Heart right ventricle (tissue), 16 donors: ENCODE measurements at regions not wholly inside any gene's neighbourhood (a gene's known extent, or its start where the extent isn't known, plus 50 kb on each side); places are given as distances from the start of the nearest gene placed in this dataset.
A peak's percentile ranks its signal among the peaks of the same experiment; 100 is the strongest.

Experiments used
- ATAC-seq, 8 donors: fragments of 200-7000 bp; cut with Tn5 transposase; one replicate each; pipeline ENCODE4 v1.9.1; 2020; ENCODE audit warnings: mild to moderate bottlenecking in 8 of 8, moderate library complexity in 8 of 8, moderate number of reproducible peaks in 1 of 8
- DNase-seq, 2 donors: peaks; one replicate each; pipeline ENCODE4 v3.0.0-alpha.2; 2020
- H3K27ac ChIP-seq, 10 donors: fragments of 200-600 bp; sonication (generic) in 2 of 10; one replicate each; pipeline versions ENCODE4 v1.5.0 to v1.8.0; 2020 to 2022; ENCODE audit warnings: mild to moderate bottlenecking in 3 of 10
- H3K27me3 ChIP-seq, 7 donors: fragments of 200-600 bp; one replicate each; pipeline ENCODE4 v1.8.0; 2021 to 2022; ENCODE audit warnings: mild to moderate bottlenecking in 2 of 7
- H3K36me3 ChIP-seq, 9 donors: fragments of 200-600 bp; sonication (generic) in 1 of 9; one replicate each; pipeline versions ENCODE4 v1.5.0 to v1.8.0; 2020 to 2022; ENCODE audit warnings: mild to moderate bottlenecking in 2 of 9
- H3K4me1 ChIP-seq, 9 donors: fragments of 200-600 bp; sonication (generic) in 1 of 9; one replicate each; pipeline versions ENCODE4 v1.5.0 to v1.8.0; 2020 to 2022; ENCODE audit warnings: mild to moderate bottlenecking in 4 of 9
- H3K4me3 ChIP-seq, 10 donors: fragments of 200-600 bp; sonication (generic) in 2 of 10; one replicate each; pipeline versions ENCODE4 v1.5.0 to v1.8.0; 2020 to 2022; ENCODE audit warnings: mild to moderate bottlenecking in 7 of 10, moderate library complexity in 2 of 10
- H3K9me3 ChIP-seq, 11 donors: fragments of 200-600 bp in 10 of 11; sonication (generic) in 2 of 11; one replicate each; pipeline versions ENCODE4 v1.5.0 to v1.8.0; 2013 to 2022; ENCODE audit warnings: mild to moderate bottlenecking in 2 of 11, control low read depth in 1 of 11, moderate library complexity in 1 of 11
- WGBS, 2 donors: extraction: QIAGEN DNeasy Blood & Tissue Kit; methylation state at CpG; one replicate each; pipeline ENCODE4 v1.1.7; 2013; ENCODE audit warnings: inconsistent platforms in 1 of 2; 5-methylcytosine and 5-hydroxymethylcytosine counted together
- intact Hi-C, 10 donors: fragments of 100-400 bp; cut with DNase I; formaldehyde crosslinking; loops; one replicate each; pipeline versions ENCODE4 v1.11.1 to v1.14.2; 2022
- TF ChIP-seq, protein P1 (sequence below), 9 donors: fragments of 200-600 bp; sonication (generic) in 2 of 9; IDR thresholded peaks; one replicate each; pipeline versions ENCODE4 v1.5.0 to v1.8.0; 2021 to 2022; ENCODE audit warnings: antibody characterized with exemption in 9 of 9, mild to moderate bottlenecking in 5 of 9, moderate library complexity in 1 of 9
- donor health status: Arrhythmogenic right ventricular cardiomyopathy.
- donor health status: ischemic (EF 13 %, LVEDD 7.1; RV severe dilation, severe dysfunction).
- donor health status: healthy with polysubstance abuse.
- donor health status: DM: no; HTN: yes; CAD: no.
- donor health status: DM: no; HTN: no; CAD: no.
- donor health status: ischemic (EF 25% LVEDD 6.9; RV normal size, moderate dysfunction).
- donor health status: ischemic (EF 25% LVEDD 5.7; RV mildly dilated, moderate dysfunction).
- donor health status: healthy.
- donor health status: DM: yes; HTN: yes; CAD: no.
- donor health status: Ischemic cardiomyopathy.
- donor health status: ischemic (EF 35%, LVEDD 5.7; RV mildly dilated, moderate dysfunction).
- donor health status: nonischemic (EF 11% LVEDD 7.7; RV severe dilation, severe dysfunction).
- donor health status: DM: yes; HTN: yes; CAD: no.
- donor health status: PGD.
- donor health status: ischemic (EF 29% LVEDD 5.4; RV normal size, mild dysfunction).
- donor health status: nonischemic (EF 23%, LVEDD 6.1; RV moderate dilation, normal function).

DNA sequence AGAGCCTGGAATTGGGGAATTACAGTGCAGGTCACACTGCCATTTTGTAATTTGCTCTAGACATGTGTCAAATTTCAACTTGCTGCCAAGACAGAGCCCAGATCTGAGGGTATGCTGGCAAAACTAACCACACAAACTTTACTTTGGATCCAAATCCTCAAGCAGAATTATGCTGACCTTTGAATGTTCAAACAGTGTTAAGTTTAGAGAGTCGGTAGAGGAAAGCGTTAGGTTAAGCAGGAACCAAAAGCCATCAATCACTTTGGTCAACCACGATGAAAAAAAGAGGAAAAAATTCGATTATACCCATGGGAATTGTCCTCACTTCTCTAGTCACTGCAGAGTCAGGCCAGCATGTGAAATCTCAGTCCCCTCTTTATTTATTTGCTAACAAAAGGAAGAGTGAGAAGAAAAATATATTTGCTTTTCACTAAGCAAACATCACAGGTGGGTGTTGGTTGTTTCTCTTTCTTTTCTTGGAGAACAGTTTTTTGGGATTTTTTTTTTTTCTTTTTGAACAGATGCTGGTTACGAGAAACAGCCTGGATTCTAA is 105.1 kb upstream of the ADGRF1 start:
- 50 to 66% methylated on average over 5 of the region's 5 CpGs for WGBS, 2 donors
- peak in 1 of 8 donors; percentile 12 for ATAC-seq
- no peak for DNase-seq

DNA sequence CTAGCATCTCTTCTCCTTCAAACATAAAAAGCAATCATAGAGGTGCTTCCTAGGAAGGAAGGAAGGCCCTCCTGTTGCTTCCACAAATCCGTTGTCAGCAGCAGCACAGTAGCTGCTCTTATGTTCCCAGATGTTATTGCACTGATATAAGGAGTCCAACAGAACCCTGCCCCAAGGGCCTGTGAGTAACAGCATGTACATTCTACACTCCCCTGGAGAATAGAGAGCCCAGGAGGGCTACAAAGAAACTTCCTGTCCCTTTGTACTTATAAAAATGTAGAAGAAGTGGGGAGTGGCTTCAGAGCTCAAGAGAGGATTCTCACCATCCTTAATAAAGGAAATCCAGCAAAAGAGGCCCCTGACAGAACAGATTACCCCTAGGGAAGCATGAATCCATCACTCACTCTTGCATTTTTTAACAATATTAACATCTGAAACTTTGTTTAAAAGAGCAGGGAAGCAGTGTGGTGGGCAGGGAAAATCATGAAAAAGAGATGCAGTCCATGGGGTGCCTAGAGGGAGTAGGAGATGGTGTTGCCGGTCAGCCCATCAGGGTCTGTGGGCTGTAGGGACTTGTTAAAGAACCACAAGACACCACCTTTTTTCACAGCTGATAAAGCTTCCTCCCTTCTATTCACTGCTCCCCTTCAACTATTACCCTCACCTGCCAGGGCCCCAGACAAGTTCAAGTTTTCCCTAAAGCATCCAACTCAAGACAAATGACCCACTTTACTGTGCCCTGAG is 104.5 kb upstream of the ADGRF1 start:
- TF ChIP-seq, protein P1, sequence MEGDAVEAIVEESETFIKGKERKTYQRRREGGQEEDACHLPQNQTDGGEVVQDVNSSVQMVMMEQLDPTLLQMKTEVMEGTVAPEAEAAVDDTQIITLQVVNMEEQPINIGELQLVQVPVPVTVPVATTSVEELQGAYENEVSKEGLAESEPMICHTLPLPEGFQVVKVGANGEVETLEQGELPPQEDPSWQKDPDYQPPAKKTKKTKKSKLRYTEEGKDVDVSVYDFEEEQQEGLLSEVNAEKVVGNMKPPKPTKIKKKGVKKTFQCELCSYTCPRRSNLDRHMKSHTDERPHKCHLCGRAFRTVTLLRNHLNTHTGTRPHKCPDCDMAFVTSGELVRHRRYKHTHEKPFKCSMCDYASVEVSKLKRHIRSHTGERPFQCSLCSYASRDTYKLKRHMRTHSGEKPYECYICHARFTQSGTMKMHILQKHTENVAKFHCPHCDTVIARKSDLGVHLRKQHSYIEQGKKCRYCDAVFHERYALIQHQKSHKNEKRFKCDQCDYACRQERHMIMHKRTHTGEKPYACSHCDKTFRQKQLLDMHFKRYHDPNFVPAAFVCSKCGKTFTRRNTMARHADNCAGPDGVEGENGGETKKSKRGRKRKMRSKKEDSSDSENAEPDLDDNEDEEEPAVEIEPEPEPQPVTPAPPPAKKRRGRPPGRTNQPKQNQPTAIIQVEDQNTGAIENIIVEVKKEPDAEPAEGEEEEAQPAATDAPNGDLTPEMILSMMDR (IDR thresholded peaks at IDR 0.05): no peak
- peak overlapping the region in 5 of 10 donors; percentile 6 to 41 (median 40) for H3K27ac ChIP-seq
- peaks cover 0 to 24% (median 10%) of the 10 kb centered on the region in 9 donors for H3K4me1 ChIP-seq
- 52 to 64% methylated on average over 2 of the region's 2 CpGs for WGBS, 2 donors
- no peaks in the 10 kb centered on the region for H3K27me3 ChIP-seq
- DNase-seq: no peak
- intact Hi-C loops: loop anchor here in 2 of 10 donors (5.0 kb wide), 2 partner anchors 49 to 101 kb away; no protein-coding TSS in a partner anchor
- H3K36me3 ChIP-seq: no peaks in the 10 kb centered on the region
- peaks cover 0 to 11% (median 0%) of the 10 kb centered on the region in 11 donors for H3K9me3 ChIP-seq
- ATAC-seq: peak in 6 of 8 donors; percentile 34 to 86 (median 60)
- no peak overlapping the region for H3K4me3 ChIP-seq

More for the DNA sequence above, 105.1 kb upstream of the ADGRF1 start:
- H3K27me3 ChIP-seq: no peaks in the 10 kb centered on the region
- peaks cover 0 to 10% (median 0%) of the 10 kb centered on the region in 11 donors for H3K9me3 ChIP-seq
- peaks cover 0 to 24% (median 10%) of the 10 kb centered on the region in 9 donors for H3K4me1 ChIP-seq
- H3K4me3 ChIP-seq: no peak overlapping the region
- TF ChIP-seq, protein P1 (IDR thresholded peaks at IDR 0.05): no peak
- intact Hi-C loops: loop anchor here in 2 of 10 donors (5.0 kb wide), 2 partner anchors 50 to 100 kb away; no protein-coding TSS in a partner anchor
- no peaks in the 10 kb centered on the region for H3K36me3 ChIP-seq
- peak overlapping the region in 4 of 10 donors; percentile 17 to 41 (median 31) for H3K27ac ChIP-seq

DNA sequence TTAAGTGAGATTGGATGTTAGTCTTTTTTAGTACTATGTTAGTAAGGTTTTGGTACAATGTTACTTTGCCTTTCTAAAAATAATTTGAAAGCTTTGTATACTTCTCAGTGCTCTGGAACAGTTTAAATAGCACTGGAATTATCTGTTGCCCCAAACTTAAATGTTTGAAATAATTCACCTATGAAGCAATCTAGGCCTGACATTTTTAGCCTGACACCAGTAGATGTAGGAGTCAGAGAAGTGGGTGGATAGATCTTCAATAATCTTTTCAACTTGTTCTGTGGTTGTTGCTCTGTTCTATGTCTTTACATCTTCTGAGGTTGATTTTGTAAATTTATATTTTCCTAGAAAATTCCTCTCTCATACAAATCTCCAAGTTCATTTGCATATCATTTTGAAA is 103.1 kb upstream of the ADGRF1 start:
- Histone ChIP-seq H3K27ac (peak overlapping the region in 2 of 10 donors; percentile 47 to 48), H3K27me3 (no peaks in the 10 kb centered on the region), H3K9me3 (peaks cover 0 to 11% (median 0%) of the 10 kb centered on the region in 11 donors), H3K36me3 (no peaks in the 10 kb centered on the region), H3K4me3 (no peak overlapping the region), H3K4me1 (peaks cover 0 to 24% (median 10%) of the 10 kb centered on the region in 9 donors)
- no peak for ATAC-seq
- TF ChIP-seq, protein P1 (IDR thresholded peaks at IDR 0.05): no peak
- no peak for DNase-seq
- intact Hi-C loops: loop anchor here in 2 of 10 donors (5.0 kb wide), 2 partner anchors 48 to 102 kb away; no protein-coding TSS in a partner anchor

DNA sequence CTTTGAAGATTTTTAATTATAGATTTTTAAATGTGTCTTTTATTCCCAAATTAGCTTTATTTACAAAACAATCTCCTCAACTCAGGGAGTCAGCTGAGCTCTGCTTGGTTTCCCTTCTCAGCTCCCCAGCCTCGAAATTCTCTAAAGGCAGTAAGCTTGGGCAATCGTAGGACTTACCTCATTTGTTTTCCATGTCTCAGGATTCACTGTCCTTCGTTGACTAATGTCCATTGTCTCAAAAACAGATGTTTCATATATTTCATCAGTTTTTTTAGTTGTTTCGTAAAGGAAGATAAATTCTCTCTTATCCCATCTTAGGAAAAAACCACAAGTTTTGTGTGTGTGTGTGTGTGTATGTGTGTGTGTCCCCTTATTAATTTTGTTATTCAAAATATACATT is 102.2 kb upstream of the ADGRF1 start:
- TF ChIP-seq, protein P1 (IDR thresholded peaks at IDR 0.05): no peak
- H3K4me3 ChIP-seq: no peak overlapping the region
- WGBS, 2 donors: 58 to 72% methylated on average over 4 of the region's 4 CpGs
- DNase-seq: no peak
- H3K9me3 ChIP-seq: peaks cover 0 to 11% (median 0%) of the 10 kb centered on the region in 11 donors
- H3K27me3 ChIP-seq: no peaks in the 10 kb centered on the region
- peak overlapping the region in 3 of 10 donors; percentile 6 to 48 (median 21) for H3K27ac ChIP-seq
- peaks cover 0 to 24% (median 10%) of the 10 kb centered on the region in 9 donors for H3K4me1 ChIP-seq
- peak in 6 of 8 donors; percentile 56 to 85 (median 70) for ATAC-seq
- H3K36me3 ChIP-seq: no peaks in the 10 kb centered on the region
- intact Hi-C loops: no loop called here
